HG02571 (cell line): ENCODE measurements at regions not wholly inside any gene's neighbourhood (a gene's known extent, or its start where the extent isn't known, plus 50 kb on each side); places are given as distances from the start of the nearest gene placed in this dataset.

Experiments
- ATAC-seq: cut with Tn5 transposase; IDR thresholded peaks from one replicate; pipeline ENCODE4 v1.9.1; 2021; ENCODE audit warnings: mild to moderate bottlenecking, moderate library complexity; ENCODE audit not compliant: unreplicated experiment

GRCh38 chr4:62410371-62411003 lies 1210.4 kb downstream of the ADGRL3 start:
- ATAC-seq = no peak

GRCh38 chr4:62408454-62408853 lies 1208.3 kb downstream of the ADGRL3 start:
- ATAC-seq = no peak

- ATAC-seq = no peak
These were observed 1207.4 kb downstream of the ADGRL3 start for GRCh38 chr4:62407534-62407933.

GRCh38 chr4:62402088-62402806 lies 1202.1 kb downstream of the ADGRL3 start:
- no peak for ATAC-seq

GRCh38 chr4:62399242-62399641 lies 1199.1 kb downstream of the ADGRL3 start:
- no peak for ATAC-seq

- ATAC-seq = no peak
These were observed 1198.2 kb downstream of the ADGRL3 start for GRCh38 chr4:62398318-62398717.

GRCh38 chr4:62394766-62395165 lies 1194.6 kb downstream of the ADGRL3 start:
- ATAC-seq = no peak

GRCh38 chr4:62387808-62388207 lies 1187.7 kb downstream of the ADGRL3 start:
- ATAC-seq = no peak

- ATAC-seq = no peak
These were observed 1177.6 kb downstream of the ADGRL3 start for GRCh38 chr4:62377700-62378099.

- no peak for ATAC-seq
These were observed 1177.1 kb downstream of the ADGRL3 start for GRCh38 chr4:62377245-62377644.

GRCh38 chr4:62366939-62367338 lies 1166.8 kb downstream of the ADGRL3 start:
- ATAC-seq = no peak

GRCh38 chr4:62360156-62360545 lies 1160.0 kb downstream of the ADGRL3 start:
- no peak for ATAC-seq

- no peak for ATAC-seq
These were observed 1159.5 kb downstream of the ADGRL3 start for GRCh38 chr4:62359441-62360155.

- ATAC-seq = no peak
These were observed 1144.8 kb downstream of the ADGRL3 start for GRCh38 chr4:62344915-62345314.

GRCh38 chr4:62344474-62344873 lies 1144.3 kb downstream of the ADGRL3 start:
- no peak for ATAC-seq

GRCh38 chr4:62342346-62342745 lies 1142.2 kb downstream of the ADGRL3 start:
- ATAC-seq = no peak

- no peak for ATAC-seq
These were observed 1128.4 kb downstream of the ADGRL3 start for GRCh38 chr4:62328526-62328925.

GRCh38 chr4:62327612-62328297 lies 1127.6 kb downstream of the ADGRL3 start:
- no peak for ATAC-seq

GRCh38 chr4:62324215-62324614 lies 1124.1 kb downstream of the ADGRL3 start:
- ATAC-seq = no peak

- no peak for ATAC-seq
These were observed 1120.5 kb downstream of the ADGRL3 start for GRCh38 chr4:62320612-62321011.

GRCh38 chr4:62302710-62303109 lies 1102.6 kb downstream of the ADGRL3 start:
- no peak for ATAC-seq
